ENCODE measurements at regions not wholly inside any gene's neighbourhood (a gene's known extent, or its start where the extent isn't known, plus 50 kb on each side); places are given as distances from the start of the nearest gene placed in this dataset.

- DNase-seq (ENCODE audit: low spot score), result no peak
Observed at GRCh38 chr1:222290866-222291265, 257.0 kb downstream of the HHIPL2 start.

DNA sequence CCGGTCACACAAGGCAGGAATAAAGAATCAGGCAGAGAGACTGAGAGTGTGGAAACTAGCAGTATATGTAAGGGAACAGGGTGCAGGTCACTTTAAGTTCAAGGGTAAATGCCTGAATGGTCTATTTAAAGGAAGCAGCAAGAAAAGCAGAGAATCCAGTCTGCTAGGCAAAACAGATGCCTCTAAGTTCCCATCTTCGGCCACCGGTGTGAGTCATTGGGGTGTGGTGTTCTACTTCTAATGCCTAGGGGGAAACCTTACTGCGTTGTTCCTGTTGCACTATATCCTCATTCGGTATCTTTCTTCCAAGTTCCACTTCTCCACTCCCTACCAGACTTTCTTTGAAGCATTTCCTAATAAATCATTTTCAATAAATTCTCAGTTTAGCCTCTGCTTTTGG lies 259.9 kb downstream of the HHIPL2 start:
- DNase-seq (ENCODE audit: low spot score), result no peak

- DNase-seq (ENCODE audit: low spot score), result peak; percentile 19
Observed at GRCh38 chr1:222286011-222286410, 261.9 kb downstream of the HHIPL2 start.

GRCh38 chr1:222285526-222285925 lies 262.4 kb downstream of the HHIPL2 start:
- no peak for DNase-seq (ENCODE audit: low spot score)

DNA sequence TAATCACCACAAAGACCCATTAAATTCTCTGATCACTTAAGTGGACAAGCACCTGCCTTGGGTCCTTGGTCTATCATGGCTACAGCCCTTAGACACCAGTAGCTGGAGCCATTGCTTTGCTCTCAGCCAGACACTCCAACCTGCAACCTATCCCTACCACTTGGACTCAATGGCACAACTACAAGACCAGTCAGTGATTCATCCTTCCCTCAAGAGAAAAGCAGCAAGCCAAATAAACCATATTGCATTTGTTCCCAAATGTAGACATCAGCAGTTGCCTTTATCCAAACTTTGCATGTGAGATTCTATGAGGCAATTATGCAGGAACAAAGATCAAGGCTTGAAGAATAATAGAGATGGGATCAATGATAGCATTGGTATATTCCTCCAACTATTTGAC lies 263.4 kb downstream of the HHIPL2 start:
- DNase-seq (ENCODE audit: low spot score), result no peak

DNA sequence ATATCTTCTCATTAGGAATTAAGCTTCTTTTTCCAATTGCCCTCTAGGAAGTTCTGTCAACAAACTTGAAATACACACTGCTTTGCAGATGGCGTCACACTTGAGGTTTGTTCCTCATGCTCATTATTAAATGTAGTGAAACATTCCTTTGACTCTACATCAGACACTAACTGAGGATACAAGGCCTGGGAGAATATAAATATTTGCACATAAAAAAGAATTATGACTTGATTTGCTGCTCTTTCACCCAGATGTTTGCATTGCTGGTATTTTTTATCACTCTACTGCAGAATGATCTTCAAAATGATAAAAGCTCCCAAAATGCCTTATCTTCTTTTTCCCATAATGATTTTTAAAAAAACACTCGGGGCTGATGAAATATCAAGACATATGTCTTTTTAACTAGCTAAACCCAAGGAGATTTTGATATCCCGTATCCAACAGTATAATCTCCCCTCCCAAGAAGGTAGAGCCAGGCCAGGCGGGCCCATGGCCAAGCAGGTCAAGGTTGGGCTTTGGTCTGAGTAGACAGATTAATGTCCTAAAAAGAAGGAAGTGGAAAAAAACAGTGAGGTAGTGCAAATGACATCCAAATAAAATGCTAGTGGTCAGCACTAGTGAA lies 264.6 kb downstream of the HHIPL2 start:
- DNase-seq (ENCODE audit: low spot score), result no peak

GRCh38 chr1:222279591-222279990 lies 268.3 kb downstream of the HHIPL2 start:
- DNase-seq (ENCODE audit: low spot score), result no peak

DNA sequence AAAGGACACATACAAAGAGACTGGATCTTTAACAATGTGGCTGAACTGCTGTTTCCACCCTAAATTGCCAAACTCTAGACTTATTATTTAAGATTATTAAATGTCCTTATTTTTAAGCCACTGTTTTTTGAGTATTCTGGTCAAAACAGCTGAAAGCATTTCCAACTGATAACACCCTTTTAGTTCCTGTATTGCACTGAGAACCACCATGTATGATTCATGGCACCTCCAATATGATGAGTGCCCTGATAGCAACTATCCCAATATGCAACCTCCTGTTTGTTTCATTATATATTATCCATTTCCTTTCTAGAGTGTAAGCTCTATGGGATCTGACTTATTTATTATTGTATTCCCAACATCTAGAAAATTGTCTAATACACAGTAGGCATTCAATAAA lies 269.4 kb downstream of the HHIPL2 start:
- DNase-seq (ENCODE audit: low spot score), result no peak

GRCh38 chr1:222275729-222276465 lies 272.0 kb downstream of the HHIPL2 start:
- DNase-seq (ENCODE audit: low spot score), result no peak

GRCh38 chr1:222275001-222275728 lies 272.7 kb downstream of the HHIPL2 start:
- no peak for DNase-seq (ENCODE audit: low spot score)

DNA sequence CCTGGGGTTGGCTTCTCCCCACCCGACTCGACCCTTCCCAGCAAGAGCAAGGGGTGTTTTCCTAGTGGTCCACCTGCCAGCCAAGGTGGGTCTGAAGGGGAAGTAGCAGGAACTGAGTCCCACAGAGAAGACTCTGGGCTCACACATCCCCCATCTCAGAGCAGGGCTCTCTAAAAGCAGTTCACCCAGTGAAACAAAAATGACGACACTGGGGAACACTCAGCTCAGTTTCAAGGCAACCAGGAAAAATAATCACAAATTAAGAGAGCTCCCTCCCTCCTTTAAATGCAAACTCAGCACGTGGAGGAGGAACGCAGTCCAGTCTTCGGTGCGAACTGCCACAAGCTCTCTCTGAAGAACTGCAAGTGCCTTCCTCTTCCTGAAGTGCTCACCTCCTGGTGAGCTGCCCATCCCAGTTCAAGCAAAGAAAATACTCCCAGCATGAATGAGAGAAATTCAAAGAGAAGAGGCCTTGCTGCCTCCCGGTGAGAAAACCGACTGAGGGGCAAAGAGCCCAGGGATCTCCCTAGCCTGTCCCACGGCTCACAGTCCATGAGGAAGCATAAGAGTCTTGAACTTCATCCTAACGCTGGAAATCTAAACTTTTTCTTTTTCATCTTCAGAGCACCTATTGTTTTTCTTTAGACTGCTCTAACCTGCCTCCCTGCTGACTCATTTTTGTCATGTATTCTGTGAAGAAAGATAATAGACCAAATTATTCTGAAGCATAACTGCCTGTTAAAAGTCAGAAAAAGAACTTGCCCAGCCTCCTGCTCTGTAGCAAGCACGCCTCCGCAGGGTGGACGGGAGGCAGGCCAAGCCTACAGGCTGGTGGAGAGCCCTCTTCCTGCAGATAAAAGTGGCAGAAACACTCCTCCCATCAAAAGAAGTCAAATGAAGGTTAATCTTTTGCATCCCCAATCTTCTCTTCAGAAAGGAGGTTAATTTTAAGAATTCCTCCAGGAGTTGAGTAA lies 281.4 kb downstream of the HHIPL2 start:
- DNase-seq (ENCODE audit: low spot score), result no peak

GRCh38 chr1:222263791-222264190 lies 284.1 kb downstream of the HHIPL2 start:
- no peak for DNase-seq (ENCODE audit: low spot score)

- DNase-seq (ENCODE audit: low spot score), result no peak
Observed at GRCh38 chr1:222257027-222257426, 290.9 kb downstream of the HHIPL2 start.

- DNase-seq (ENCODE audit: low spot score), result no peak
Observed at GRCh38 chr1:222256058-222256457, 291.8 kb downstream of the HHIPL2 start.

DNA sequence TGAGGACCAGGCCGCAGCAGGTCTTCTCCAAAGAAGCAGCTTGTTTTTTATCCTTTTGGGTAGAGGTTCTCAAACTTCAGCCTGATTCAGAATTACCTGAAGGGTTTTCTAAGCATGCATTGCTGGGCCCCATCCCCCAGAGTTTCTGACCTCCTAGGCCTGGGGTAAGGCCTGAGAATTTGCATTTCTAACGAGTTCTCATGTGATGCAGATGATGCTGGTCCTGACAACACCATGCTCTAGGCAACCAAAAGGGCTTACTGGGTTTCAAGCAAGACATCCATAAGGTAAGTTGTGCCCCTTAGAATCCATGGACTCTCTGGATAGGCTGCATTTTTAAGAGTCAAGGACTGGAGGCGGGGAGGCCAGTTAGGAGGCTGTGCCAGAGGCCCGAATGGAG lies 295.1 kb downstream of the HHIPL2 start:
- no peak for DNase-seq (ENCODE audit: low spot score)

GRCh38 chr1:222251847-222252246 lies 296.1 kb downstream of the HHIPL2 start:
- DNase-seq (ENCODE audit: low spot score), result no peak

DNA sequence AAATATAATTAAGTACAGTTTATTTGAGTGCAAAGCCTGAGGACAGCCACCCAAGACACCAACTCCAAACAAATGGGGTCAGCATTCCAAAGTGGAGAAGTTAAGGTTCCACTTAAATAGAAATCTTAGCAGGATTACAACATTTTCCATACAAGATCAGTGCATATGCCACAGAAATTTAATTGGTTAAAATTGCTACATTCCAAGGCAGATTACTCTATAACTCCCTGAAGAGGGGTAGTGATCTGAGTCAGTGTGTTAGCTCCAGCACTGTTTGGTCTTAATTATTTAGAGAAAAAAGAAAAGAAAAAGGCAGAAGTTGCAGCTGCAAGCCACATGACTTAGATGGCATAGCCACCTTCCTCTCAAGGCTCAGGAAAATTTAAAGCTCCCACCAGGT lies 297.5 kb downstream of the HHIPL2 start:
- no peak for DNase-seq (ENCODE audit: low spot score)

- no peak for DNase-seq (ENCODE audit: low spot score)
Observed at GRCh38 chr1:222247811-222248310, 300.0 kb downstream of the HHIPL2 start.

DNA sequence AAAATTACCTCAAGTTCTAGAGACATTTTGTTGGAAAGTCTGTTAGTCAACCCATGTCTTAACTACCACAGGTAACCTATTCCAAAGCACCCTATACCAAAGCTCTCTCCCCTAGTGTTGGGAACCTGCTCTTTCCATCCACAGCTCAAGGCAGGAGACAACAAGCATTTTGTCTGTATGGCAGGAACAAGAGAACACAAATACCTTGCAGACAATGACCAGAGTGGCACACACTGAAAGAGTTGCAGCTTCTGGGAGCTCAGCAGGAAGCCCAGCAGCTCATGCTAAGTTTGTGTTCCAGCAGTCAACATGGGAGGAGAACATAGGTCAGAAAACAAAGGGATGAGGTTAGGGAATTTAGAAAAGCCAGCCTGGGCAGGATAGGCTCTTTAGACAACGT lies 300.8 kb downstream of the HHIPL2 start:
- DNase-seq (ENCODE audit: low spot score), result no peak

GRCh38 chr1:222243902-222244301 lies 304.0 kb downstream of the HHIPL2 start:
- peak; percentile 61 for DNase-seq (ENCODE audit: low spot score)

DNA sequence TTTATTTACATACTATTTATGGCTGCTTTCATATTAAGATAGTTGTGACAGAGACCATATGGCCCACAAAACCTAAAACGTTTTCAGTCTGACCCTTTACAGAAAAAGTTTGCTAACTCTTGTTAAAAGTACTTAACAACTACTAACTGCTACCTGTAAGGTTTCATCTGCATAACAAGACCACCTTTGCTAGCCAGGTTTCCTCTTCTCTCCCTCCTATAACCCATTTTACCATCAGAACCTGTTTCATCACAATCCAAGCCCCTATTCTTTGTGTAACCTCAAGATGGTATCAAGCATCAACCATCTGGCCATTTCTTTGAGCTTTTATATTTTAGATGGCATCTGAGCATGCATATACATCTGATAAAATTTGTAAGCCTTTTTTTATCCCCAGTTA lies 305.4 kb downstream of the HHIPL2 start:
- no peak for DNase-seq (ENCODE audit: low spot score)

- DNase-seq (ENCODE audit: low spot score), result no peak
Observed at GRCh38 chr1:222241410-222241809, 306.5 kb downstream of the HHIPL2 start.

Measured in kidney tubule cell (primary cell).